ENCODE measurements at regions not wholly inside any gene's neighbourhood (a gene's known extent, or its start where the extent isn't known, plus 50 kb on each side); places are given as distances from the start of the nearest gene placed in this dataset.
"Not testable (repeated sequence)": the region's sequence is repeated elsewhere in the genome, so short reads cannot be mapped to it uniquely, and the experiment has no call there.

- no peak for DNase-seq (ENCODE audit: low spot score)
- TF ChIP-seq, protein P1, sequence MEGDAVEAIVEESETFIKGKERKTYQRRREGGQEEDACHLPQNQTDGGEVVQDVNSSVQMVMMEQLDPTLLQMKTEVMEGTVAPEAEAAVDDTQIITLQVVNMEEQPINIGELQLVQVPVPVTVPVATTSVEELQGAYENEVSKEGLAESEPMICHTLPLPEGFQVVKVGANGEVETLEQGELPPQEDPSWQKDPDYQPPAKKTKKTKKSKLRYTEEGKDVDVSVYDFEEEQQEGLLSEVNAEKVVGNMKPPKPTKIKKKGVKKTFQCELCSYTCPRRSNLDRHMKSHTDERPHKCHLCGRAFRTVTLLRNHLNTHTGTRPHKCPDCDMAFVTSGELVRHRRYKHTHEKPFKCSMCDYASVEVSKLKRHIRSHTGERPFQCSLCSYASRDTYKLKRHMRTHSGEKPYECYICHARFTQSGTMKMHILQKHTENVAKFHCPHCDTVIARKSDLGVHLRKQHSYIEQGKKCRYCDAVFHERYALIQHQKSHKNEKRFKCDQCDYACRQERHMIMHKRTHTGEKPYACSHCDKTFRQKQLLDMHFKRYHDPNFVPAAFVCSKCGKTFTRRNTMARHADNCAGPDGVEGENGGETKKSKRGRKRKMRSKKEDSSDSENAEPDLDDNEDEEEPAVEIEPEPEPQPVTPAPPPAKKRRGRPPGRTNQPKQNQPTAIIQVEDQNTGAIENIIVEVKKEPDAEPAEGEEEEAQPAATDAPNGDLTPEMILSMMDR (IDR thresholded peaks at IDR 0.05): no peak
- ATAC-seq (ENCODE audit: low FRiP score): no peak
Observed at GRCh38 chr17:74126959-74127358, 76.5 kb upstream of the RPL38 start.

GRCh38 chr17:74128456-74129211 lies 74.8 kb upstream of the RPL38 start:
- DNase-seq (ENCODE audit: low spot score) (no peak), ATAC-seq (ENCODE audit: low FRiP score) (no peak)
- TF ChIP-seq, protein P1 (IDR thresholded peaks at IDR 0.05): no peak

- not testable (repeated sequence) for DNase-seq (ENCODE audit: low spot score); ATAC-seq (ENCODE audit: low FRiP score)
Observed at GRCh38 chr17:74129800-74130199, 73.7 kb upstream of the RPL38 start.

DNA sequence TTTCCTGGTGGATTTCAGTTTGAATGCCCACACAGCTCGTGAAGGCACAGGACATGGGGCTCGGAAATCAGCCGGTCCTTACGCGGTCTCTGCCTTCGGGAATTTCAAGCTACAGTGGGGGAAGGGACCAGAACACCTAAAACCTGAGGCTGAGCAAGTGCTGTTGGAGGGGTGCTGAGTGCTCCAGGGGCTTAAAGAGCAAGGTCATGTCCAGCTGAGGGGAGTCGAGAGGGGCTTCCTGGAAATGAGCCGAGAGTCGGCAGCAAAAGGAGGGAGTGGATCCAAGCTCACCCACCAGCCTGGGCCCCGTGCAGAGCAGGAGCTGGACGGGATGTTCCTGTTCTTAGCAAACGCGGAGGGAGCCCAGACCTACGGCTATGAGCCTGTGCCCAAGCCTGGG lies 73.2 kb upstream of the RPL38 start:
- no peak for DNase-seq (ENCODE audit: low spot score)
- TF ChIP-seq, protein P1 (IDR thresholded peaks at IDR 0.05): no peak
- ATAC-seq (ENCODE audit: low FRiP score): no peak

GRCh38 chr17:74130841-74131240 lies 72.6 kb upstream of the RPL38 start:
- TF ChIP-seq, protein P1 (IDR thresholded peaks at IDR 0.05): no peak
- no peak for DNase-seq (ENCODE audit: low spot score)
- no peak for ATAC-seq (ENCODE audit: low FRiP score)

DNA sequence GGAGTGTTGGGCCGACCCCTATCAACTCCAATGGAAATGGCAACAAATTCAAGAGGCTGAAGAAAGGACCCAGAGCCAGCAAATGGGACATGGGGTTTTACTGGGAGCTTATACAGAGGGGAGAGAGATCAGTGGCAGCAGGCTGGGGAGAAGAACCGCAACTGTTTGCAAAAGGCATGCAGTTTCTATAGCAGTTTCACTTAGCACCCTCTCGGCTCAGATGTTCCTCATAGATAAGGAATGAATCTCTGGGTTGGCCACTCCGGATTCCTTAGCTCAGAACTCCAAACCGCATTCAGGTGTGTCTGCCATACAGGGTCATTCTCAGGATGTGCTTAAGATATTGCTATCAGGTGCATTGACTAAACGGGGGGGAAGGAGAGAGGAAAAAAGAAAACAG lies 71.1 kb upstream of the RPL38 start:
- TF ChIP-seq, protein P1 (IDR thresholded peaks at IDR 0.05): no peak
- ATAC-seq (ENCODE audit: low FRiP score) (no peak), DNase-seq (ENCODE audit: low spot score) (no peak)

DNA sequence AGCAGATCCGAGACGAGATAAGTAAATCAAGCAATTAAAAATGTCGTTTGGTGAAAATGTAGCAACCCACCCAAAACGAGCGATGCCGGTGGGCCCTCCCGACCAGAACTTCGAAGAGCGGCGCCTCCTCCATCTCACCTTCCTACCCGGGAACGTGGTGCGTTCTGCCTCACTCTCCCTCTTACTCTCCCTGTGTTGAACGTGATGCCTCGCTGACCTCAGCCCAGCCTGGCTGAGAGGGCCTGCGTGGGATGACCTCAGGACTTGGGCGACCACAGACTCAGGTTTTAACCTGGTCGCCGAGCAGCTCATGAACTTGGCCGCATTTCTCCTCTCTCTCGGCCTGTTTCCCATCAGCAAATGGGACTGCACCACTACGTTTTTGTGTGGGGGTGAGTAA lies 69.7 kb upstream of the RPL38 start:
- no peak for DNase-seq (ENCODE audit: low spot score)

DNA sequence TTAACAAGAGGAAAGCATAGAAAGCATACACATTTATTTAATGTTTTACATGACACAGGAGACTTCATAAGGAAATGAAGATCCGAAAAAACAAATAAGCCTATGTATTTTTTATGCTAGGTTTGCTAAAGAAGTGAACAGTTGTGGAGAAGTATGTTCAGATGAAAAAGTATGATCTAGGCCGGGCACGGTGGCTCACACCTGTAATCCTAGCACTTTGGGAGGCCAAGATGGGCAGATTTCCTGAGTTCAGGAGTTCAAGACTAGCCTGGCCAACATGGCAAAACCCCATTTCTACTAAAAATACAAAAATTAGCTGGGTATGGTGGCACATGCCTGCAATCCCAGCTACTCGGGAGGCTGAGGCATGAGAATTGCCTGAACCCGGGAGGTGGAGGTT lies 69.2 kb upstream of the RPL38 start:
- ATAC-seq (ENCODE audit: low FRiP score); DNase-seq (ENCODE audit: low spot score): not testable (repeated sequence)

More for the DNA sequence above, 69.7 kb upstream of the RPL38 start:
- TF ChIP-seq, protein P1 (IDR thresholded peaks at IDR 0.05): no peak
- ATAC-seq (ENCODE audit: low FRiP score): no peak

All from omental fat pad (tissue), 3 donors.